NCI-H2029 treated with DMSO at 0.1 percent for 48 hours (cell line): ENCODE measurements at regions not wholly inside any gene's neighbourhood (a gene's known extent, or its start where the extent isn't known, plus 50 kb on each side); places are given as distances from the start of the nearest gene placed in this dataset.
A peak's percentile ranks its signal among the peaks of the same experiment; 100 is the strongest.

Experiments
- DNase-seq: peaks from one replicate; lab custom pipeline; 2025; lab: John Stamatoyannopoulos, UW

DNA sequence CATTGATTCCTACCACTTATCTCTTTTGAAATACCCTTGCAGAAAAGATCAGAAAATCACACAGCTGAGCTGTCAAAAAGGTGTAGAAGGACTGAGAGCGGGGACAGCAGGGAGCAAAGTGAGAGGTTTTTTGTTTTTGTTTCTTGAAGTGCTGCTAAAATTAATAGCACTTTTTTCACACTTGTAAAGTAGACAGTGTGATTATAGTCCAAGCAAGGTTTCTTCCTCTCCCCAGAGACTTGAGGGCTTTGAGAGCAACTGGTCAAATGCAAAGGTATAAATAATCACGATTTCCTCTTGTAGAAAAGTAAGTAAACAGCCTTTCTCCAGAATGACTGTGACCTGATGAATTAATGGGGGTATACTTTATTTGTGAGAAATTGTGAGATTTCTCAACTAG, 326.9 kb downstream of the ZNF608 start:
- no peak for DNase-seq

DNA sequence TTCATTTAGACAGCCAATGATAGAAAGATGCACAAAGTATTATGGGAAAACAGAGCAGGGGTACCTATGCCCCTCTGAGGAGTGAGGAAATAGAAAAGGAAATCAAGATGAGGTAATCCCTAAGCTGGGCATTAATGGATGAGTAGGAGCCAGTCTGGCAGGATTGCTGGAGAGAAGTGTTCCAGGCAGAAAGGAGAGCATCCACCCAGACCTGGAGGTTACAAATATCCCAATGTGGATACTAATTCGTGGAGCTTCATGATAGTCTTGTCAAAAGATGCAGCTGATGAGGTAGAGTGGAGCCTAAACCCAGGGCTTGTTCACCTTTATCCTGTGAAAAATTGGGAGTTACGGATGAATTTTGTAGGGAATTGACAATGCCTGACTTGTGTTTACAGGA, 328.0 kb downstream of the ZNF608 start:
- no peak for DNase-seq

DNA sequence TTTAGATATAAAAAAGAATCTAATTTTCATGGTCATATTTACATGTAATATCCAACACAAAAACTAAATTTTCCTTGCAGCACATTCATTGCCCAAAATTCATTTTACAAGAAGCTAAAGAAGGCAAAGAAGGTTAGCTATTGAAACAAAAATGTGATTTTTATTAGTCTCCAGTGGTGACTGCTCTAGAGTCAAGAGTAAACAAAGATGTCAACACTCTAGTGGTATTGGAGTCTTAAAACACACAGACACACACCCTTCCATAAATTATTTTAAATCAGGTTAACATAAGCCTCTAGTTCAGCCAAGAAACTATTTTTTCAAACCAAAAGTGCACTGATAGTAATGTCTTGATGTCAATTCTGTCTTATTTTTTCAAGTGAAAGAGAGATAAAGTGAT, 329.2 kb downstream of the ZNF608 start:
- no peak for DNase-seq

DNA sequence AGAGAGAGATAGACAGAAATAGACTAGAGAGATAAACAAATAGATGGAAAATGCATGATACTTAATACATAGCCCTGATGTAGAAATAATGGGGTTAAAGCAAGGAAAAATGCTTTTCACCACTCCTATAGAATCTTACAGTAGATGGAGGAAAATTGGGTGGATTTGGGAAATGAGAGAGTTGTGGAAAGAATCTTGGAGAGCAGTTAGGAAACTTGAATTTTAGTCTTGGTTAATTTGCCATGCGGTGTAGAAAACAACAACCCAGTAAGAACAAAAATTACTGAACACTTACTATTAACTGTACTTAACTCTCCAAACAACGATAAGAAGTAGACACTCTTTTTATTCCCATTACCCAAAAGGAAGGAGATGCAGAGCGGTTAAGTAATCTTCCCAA, 329.8 kb downstream of the ZNF608 start:
- DNase-seq = no peak

DNA sequence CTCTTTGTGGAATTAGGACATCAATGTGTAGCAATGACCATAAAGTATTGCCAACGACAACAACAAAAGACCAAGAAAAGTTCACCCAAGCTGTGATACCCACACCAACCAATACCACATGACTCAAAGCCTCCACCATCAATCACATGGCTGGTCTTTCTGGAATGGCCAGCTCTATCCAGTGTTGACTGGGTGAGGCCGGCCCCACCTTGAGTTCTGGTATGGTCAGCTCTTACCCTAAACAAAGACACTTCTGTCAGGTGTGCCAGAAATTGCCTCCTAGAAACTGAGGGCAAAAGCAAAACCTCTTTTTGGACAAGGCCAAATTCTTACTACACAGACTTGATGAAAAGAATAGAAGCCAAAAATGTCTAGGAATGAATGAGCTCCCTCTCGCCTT, 331.5 kb downstream of the ZNF608 start:
- no peak for DNase-seq

DNA sequence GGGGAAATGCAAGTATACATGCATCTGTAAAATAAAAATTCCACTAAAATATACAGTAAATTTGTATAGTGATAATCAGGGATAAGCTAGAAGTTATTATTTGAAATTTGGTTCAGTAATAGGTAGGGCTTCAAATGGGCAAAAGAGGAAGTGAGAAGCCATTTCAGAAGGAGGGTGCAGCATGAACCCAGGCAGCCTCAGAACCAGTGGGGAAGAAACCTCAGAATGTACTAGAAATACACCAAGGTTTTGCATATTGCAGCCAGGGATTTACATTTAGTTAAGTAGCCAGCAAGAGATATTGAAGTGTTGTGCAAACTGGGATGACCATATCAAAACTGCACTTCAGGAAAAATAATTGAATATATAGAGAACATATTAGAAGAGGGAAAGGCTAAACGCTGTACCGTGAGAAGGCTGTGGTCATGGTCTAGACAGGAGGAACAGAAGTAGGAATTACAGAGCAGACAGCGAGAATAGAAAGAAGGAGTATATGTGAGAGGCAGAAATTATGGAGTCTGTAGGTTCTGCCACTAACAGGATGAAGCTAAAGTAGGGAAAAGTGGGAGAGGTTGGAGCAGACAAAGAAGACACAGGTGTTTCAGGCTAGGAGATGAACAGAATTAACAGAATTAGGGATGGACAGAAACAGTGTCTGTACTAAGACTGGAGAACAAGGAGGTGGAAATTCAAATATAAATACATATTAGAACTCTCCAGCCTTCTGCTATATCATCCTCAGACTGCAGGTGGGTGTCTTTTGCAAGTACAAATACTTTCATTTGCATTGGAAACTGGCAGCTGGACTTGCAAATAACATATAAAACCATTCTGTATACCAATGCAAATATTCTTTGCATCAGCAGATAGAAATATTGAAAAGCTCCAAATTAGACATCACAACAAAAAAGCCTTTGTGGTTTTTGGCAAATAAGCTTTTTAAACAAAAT, 335.6 kb downstream of the ZNF608 start:
- DNase-seq = no peak

DNA sequence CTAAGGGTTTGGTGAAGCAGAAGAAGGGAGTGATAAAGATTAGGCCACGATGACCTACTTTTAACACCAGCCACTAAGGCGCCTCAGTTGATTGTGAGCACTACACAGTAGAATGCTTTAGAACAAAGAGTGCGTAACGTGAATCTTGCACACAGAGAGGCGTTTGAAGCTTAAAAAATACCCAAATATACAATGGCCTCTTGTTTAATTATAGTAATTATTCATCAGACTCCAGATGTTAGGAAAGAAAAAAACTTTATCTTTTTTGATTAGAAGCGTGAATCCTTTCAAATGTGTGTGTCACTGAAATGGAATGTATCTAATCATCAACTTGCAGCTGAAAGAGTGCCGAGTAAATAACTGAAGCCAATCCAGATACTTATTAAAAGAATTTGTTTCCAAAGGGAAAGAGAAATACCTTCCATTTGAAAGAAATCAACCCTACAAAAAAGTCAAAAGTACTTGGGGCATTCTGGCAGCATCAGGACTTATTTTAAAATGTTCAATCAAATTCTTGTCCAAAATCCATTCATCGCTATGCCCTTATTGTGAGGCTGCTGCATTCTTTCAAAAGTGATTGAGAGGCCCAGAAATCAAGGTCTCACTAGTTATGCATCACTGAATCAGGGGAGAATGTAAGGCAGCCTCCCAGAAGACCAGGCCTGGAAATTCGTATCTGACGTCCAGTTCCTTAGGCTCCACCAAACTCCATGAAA, 337.5 kb downstream of the ZNF608 start:
- no peak for DNase-seq

DNA sequence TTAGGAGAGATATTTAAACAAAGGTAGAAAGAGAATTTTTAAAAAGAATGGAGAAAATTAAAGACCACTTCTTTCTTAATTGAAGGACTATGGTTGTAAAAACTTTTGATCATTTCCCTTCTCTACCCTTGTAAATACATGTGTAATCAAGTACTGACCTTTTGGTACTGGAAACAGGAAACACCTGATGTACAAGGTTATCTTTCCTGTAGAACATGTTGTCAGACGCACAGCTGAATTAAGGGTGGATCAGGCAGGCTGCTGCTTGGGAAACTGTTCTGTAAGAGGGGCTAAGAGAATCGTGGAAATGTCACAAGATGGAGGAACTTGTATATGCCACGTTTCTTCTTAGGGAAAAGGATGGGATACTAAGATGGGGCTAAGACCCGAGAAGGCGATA, 341.6 kb downstream of the ZNF608 start:
- no peak for DNase-seq

DNA sequence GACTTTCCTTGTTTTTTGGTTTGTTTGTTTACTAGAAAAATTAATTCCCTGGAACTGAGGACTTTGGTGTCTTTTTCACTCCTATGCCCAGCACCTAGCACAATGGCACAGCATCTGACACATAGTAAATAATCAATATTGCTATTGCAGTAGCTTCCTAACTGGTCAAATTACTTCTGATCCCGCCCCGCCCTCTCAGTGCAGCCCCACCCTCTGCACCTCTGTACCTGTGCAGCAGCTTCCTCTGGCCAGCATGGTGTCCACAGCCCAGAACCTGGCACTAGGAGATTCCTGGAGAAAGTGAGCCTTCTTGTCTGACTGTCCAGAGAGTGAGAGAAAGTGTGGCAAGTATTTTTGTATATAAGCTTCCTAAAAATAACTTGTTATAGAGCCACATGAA, 343.2 kb downstream of the ZNF608 start:
- DNase-seq = no peak

DNA sequence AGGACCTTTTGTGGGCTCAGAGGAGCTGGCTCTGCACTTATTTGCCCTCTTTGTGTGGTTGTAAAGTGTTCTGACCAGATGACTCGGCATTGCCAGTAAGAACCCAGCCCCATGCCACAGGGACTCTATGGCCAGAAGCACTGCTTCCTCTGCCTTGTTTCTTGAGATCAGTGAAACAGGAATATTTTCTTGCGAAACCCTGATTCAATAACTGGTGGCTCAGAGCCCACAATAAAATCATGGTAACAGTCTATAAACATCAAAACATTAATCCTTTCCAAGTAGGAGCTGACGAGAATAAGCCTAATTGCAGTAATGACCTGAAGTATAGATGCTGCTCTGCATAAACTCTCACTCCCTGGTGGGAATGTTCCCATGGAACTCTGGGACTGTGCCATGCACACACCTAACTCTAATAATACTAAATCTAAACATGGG, 344.3 kb downstream of the ZNF608 start:
- DNase-seq = peak; percentile 70

DNA sequence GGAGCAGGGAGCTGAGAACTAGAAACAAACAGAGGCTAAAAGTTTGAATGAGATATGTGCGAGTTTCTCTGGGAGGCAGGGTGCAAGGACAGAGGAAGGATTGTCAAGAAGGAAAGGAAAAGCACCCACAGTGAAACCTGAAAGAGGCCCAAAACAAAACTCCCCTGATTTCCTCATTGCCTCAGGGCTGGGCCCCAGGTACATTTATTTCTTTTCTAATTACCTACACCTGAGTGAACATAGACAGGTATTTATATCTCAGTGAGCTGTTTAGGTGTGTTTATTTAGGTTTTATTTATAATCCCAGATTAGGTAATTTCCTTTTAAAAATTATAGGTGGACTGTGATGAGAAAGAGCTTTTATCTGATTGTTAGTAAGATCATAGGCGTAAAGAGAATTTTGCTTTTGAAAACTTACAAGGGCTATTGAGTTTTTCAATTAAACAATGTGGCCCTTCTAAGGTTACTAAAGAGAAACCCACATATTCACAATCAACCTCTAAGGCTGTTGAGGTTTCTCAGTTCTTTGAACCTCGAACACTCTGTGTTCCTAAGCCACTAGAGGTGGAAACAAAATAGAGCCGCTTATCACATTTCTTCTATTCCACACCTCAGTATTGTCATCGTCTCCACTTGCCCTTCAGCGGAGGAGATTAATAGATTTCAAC, 344.8 kb downstream of the ZNF608 start:
- no peak for DNase-seq

DNA sequence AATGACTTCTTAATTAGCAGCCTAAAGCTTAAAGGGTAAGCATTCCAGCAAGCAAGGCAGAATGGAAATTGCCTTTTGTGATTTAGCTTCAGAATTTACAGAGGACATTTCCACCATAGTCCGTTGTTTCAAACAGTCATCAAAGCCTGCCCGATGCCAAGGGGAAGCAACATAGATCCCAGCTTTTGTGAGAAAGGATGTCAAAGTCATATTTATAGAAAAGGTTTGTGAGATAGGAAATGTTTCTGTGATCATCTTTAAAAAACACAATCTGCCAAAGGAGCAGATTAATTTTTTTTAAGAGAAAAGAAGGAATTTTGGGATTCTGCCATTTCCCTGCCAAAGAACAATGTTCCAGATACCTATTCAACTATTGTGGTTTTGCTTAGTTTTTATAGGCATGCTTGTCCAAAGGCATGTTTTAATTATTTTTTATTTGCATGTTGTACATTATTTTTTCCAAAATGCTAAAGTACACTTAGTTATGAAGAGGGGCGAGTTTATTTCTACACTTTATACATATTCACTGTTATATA, 346.9 kb downstream of the ZNF608 start:
- DNase-seq = no peak

DNA sequence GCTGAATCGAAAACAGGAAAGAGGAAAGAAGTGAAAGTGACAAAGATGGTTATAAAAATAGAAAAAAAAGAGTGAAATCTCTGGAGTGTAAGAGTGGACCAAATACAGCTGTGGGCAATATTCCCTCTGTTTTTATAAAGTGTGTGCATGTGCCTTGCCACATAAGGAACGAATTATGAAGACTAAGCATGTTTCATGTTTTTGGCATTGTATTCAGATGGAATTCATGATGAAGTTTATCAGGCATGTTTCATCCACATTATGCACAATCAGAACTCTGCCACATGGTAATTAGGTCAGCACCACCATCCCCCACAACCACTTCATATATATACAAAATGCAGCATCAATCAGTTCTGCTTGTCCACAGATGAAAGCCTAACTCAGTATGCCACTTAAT, 348.0 kb downstream of the ZNF608 start:
- DNase-seq = no peak

DNA sequence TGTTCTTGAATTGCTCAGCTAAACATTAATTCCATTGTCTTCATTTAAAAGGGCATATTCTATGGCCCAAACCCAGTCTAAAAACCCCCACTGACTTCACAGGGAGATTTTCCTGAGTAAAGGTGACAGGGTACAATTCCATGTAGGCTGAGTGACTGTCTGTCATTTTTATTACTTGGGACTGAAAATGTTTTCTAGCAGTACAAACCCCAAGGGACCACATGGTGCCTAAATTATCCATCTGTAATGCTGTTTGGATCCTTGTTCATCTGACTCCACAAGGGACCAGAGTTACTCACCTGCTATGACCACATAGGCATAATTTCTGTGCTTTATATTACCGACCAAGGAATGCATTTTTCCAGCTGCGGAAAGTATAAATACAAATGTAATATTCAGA, 349.1 kb downstream of the ZNF608 start:
- no peak for DNase-seq

DNA sequence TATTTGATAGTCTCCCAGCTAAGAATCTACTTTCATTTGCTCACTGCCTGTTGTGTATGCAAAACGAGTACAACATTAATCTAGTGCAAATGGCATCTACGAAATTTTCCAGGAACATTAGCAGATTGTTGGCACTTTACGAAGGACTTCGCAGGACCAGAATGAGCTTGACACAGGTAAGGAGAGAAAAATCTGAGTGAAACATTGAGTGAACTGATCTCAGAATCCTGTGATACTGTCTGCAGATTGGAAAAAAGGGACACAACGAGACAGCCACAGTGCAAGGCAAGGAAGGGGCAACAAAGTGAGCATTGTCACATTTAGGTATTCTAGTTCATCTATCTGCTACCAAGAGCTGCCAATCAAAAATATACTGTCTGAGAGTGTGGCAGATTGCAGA, 350.5 kb downstream of the ZNF608 start:
- DNase-seq = no peak

DNA sequence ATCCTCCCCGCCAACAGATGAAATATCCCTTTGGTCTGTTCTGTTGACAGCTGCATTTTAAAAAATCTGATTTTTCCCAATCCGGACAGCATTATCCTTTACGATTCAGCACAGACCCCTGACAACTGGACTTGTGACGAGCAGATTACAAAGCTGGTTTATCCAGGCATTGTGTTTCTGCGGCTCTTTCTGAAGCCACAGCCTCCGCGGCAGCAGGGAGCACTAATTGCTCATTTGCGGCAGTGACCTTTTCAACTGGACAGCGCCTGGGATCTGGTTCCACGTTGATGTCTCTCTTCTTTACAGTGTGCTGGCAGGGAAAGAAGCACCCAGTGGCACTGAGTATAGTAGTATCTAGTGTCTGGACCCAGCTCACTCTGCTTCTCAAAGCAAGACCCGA, 351.2 kb downstream of the ZNF608 start:
- no peak for DNase-seq

DNA sequence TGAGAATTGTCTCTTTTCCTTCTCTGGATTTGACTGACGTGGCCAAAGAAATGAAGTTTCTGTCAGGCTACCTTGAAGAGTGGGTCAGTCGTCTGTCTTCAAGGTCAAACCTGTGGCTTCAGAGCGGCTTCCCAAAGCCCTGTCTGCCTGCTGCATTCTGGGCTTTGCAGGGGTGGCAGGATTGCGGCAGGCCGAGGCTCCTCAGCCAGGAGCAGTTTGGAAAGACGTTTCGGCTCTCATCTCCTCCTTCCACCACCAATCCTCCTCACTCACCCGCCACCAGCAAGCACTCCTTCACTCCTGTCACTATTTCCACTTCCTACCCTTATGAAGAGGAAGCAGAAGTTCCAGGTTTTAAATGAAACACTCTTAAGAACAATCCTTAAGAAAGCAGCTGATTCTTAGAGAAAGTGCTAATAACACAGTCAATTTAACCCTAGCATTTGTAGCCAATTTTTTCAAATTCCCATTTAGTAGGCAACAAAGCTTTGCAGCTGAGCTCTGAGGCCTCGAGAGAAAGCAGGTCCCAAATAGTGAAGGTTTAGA, 351.7 kb downstream of the ZNF608 start:
- DNase-seq = no peak

DNA sequence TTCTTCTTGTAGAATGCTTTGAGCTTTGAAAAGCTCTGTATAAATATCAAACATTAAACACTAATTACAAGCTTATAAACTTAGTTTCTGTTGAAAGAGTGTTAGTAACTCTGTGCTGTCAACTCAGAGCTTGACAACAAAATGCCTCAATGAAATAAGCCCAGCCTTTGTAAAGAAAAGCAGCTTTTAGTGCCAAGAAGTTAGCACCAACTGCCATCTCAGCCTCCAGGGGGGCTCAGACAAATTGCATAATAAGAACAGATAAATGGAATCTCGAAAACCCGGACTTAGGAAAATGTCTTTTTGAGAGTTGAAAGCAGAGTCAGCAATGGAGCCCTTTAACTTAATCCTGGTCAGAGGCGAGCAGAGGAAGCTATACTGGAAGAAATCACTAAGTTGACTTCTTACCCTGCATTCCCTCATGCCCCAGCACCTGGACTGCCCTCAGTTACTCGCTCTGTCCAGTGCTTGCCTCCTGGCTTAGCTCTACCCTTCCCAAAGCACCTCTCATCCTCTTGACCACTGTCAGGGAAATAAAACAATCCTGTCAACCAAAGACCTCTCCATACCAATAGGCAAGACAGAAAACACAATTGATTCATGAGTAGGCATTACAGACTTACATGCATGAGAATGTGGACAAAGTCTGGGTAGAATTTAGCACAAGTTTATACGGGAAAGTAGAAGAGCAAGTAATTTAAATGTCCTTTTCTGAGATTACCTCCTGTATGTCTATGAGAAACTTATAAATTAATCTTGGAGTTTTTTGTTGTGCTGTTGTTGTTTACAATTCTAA, 352.7 kb downstream of the ZNF608 start:
- no peak for DNase-seq

DNA sequence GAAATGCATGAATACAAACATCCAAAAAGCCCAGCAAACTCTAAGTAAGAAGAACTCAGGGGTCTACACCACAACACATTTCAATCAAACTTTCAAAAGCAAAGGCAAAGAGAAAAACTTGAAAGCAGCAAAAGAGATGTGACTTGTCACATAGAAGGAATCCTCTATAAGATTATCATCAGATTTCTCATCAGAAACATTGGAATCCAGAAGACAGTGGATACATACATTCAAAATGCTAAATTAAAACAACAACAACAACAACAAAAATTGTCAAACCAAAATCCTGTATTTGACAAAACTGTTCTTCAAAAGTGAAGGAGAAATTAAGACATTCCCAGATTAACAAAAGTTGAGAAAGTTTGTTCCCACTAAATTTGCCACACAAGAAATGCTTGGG, 362.7 kb downstream of the ZNF608 start:
- DNase-seq = no peak

DNA sequence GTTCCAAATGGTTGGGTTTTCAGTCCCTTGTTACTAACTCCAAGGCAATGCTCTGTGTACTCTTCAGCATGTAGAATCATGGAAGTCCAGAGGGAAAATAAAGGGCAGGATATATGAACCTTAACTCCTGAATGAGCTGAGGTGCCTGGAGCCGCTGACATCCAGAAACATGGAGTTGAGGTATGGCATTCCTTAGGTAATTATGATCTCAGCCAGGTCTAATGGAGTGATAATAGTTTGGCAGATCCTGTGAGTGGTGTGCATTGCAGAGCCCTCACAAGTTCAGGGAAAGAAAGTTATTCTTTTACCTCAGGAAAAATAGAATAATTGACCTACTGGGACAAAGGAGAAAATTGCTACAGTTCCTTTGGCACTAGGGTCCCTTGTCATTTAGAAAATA, 369.1 kb downstream of the ZNF608 start:
- DNase-seq = no peak

DNA sequence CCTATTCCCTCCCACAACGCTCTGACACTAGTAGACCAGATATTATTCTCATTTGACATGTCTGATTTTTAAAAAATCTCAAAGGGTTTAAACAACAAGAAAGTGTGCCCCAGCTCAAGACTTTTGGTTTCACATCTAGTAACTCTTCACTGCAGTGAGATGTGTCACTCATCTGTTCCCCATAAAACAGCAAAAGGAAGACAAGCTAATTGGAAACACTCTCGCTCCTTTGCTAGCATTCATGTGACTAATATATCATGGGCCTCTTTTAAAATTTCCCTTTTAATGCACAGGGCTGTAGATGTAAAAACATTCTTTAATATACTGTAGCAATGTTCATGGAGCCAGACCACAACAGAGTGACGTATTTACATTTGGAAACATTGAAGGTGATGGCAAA, 372.6 kb downstream of the ZNF608 start:
- no peak for DNase-seq
